ENCODE measurements at regions not wholly inside any gene's neighbourhood (a gene's known extent, or its start where the extent isn't known, plus 50 kb on each side); places are given as distances from the start of the nearest gene placed in this dataset.

DNA sequence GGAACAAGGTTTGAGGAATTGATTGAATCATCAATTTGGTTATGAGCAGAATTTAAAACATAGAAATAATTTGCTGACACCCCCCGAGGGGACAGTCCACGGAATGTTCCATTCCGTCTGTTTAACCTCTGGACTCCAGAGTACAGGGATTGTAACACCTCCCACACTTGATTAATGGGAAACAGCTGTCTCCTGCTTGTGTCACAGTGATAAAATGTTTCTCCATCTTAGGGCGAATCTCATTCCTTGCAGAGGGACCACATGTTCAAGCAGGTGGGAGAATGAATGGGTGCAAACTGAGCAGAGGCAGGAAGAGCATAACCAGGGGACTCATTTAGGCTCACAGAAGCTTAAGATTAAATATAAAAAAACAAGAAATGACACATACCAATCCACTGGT, 249.5 kb upstream of the RBFOX1 start:
- Histone ChIP-seq H3K27ac (no peak overlapping the region), H3K27me3 (no peaks in the 10 kb centered on the region), H3K4me1 (no peaks in the 10 kb centered on the region), H3K9me3 (no peaks in the 10 kb centered on the region), H3K36me3 (no peaks in the 10 kb centered on the region), H3K4me3 (no peak overlapping the region)
- TF ChIP-seq, protein P1, sequence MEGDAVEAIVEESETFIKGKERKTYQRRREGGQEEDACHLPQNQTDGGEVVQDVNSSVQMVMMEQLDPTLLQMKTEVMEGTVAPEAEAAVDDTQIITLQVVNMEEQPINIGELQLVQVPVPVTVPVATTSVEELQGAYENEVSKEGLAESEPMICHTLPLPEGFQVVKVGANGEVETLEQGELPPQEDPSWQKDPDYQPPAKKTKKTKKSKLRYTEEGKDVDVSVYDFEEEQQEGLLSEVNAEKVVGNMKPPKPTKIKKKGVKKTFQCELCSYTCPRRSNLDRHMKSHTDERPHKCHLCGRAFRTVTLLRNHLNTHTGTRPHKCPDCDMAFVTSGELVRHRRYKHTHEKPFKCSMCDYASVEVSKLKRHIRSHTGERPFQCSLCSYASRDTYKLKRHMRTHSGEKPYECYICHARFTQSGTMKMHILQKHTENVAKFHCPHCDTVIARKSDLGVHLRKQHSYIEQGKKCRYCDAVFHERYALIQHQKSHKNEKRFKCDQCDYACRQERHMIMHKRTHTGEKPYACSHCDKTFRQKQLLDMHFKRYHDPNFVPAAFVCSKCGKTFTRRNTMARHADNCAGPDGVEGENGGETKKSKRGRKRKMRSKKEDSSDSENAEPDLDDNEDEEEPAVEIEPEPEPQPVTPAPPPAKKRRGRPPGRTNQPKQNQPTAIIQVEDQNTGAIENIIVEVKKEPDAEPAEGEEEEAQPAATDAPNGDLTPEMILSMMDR (IDR thresholded peaks at IDR 0.05): no peak
- no peak for DNase-seq (ENCODE audit: low spot score)

GRCh38 chr16:7077636-7078035, 255.0 kb upstream of the RBFOX1 start:
- Histone ChIP-seq H3K4me1 (no peaks in the 10 kb centered on the region), H3K27ac (no peak overlapping the region), H3K4me3 (no peak overlapping the region), H3K27me3 (no peaks in the 10 kb centered on the region), H3K9me3 (no peaks in the 10 kb centered on the region), H3K36me3 (no peaks in the 10 kb centered on the region)
- no peak for DNase-seq (ENCODE audit: low spot score)
- TF ChIP-seq, protein P1 (IDR thresholded peaks at IDR 0.05): no peak

DNA sequence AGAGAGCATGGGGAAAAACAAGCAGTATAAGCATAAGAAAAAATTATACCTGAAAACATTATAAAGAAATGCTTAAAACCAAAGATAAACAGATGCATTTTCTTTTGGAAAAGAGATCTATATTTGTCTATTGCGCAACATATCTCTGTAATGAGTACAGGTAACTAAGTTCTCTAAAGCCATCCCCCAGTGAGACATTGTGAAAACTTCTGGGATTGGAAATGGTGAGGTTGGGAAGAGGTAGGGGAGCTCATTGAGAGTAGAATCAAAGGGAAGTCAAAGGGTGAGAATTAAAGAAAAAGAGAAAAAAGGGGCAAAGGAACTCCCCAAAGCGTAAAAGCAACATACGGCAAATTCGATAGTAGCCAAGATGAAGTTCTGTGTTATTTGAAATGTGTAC, 257.9 kb upstream of the RBFOX1 start:
- Histone ChIP-seq H3K4me1 (no peaks in the 10 kb centered on the region), H3K36me3 (no peaks in the 10 kb centered on the region), H3K4me3 (no peak overlapping the region), H3K27me3 (no peaks in the 10 kb centered on the region), H3K27ac (no peak overlapping the region), H3K9me3 (no peaks in the 10 kb centered on the region)
- TF ChIP-seq, protein P1 (IDR thresholded peaks at IDR 0.05): no peak
- DNase-seq (ENCODE audit: low spot score): no peak

- H3K36me3 ChIP-seq: no peaks in the 10 kb centered on the region
- no peak for DNase-seq (ENCODE audit: low spot score)
- H3K4me3 ChIP-seq: no peak overlapping the region
- no peaks in the 10 kb centered on the region for H3K27me3 ChIP-seq
- H3K4me1 ChIP-seq: no peaks in the 10 kb centered on the region
- TF ChIP-seq, protein P1 (IDR thresholded peaks at IDR 0.05): no peak
- H3K27ac ChIP-seq: no peak overlapping the region
- no peaks in the 10 kb centered on the region for H3K9me3 ChIP-seq
Measured at GRCh38 chr16:7057458-7057857, 275.2 kb upstream of the RBFOX1 start.

- no peaks in the 10 kb centered on the region for H3K4me1 ChIP-seq
- TF ChIP-seq, protein P1 (IDR thresholded peaks at IDR 0.05): no peak
- no peaks in the 10 kb centered on the region for H3K36me3 ChIP-seq
- H3K27me3 ChIP-seq: no peaks in the 10 kb centered on the region
- H3K4me3 ChIP-seq: no peak overlapping the region
- DNase-seq (ENCODE audit: low spot score): no peak
- no peaks in the 10 kb centered on the region for H3K9me3 ChIP-seq
- H3K27ac ChIP-seq: no peak overlapping the region
Measured at GRCh38 chr16:7055443-7055842, 277.2 kb upstream of the RBFOX1 start.

GRCh38 chr16:7051591-7052349, 280.9 kb upstream of the RBFOX1 start:
- no peak overlapping the region for H3K27ac ChIP-seq
- H3K27me3 ChIP-seq: no peaks in the 10 kb centered on the region
- TF ChIP-seq, protein P1 (IDR thresholded peaks at IDR 0.05): no peak
- no peak overlapping the region for H3K4me3 ChIP-seq
- H3K36me3 ChIP-seq: no peaks in the 10 kb centered on the region
- no peaks in the 10 kb centered on the region for H3K9me3 ChIP-seq
- H3K4me1 ChIP-seq: no peaks in the 10 kb centered on the region
- DNase-seq (ENCODE audit: low spot score): no peak

Data from right atrium auricular region (tissue), 2 donors.